ENCODE measurements at regions not wholly inside any gene's neighbourhood (a gene's known extent, or its start where the extent isn't known, plus 50 kb on each side); places are given as distances from the start of the nearest gene placed in this dataset.

- TF ChIP-seq GLIS3 (CRISPR knock-in tag; IDR thresholded peaks at IDR 0.05) (no peak), CSDC2 (CRISPR knock-in tag; IDR thresholded peaks at IDR 0.05) (no peak), ISL1 (CRISPR knock-in tag; IDR thresholded peaks at IDR 0.05) (no peak), POU6F1 (CRISPR knock-in tag; IDR thresholded peaks at IDR 0.05; ENCODE audit: borderline replicate concordance, low read depth) (no peak)
- ATAC-seq: no peak
These were observed 500.7 kb downstream of the METTL4 start for GRCh38 chr18:2070631-2071030.

- no peak for ATAC-seq
- TF ChIP-seq ZNF70 (CRISPR knock-in tag; IDR thresholded peaks at IDR 0.05) (no peak), SNAI2 (CRISPR knock-in tag; IDR thresholded peaks at IDR 0.05) (no peak), CSDC2 (CRISPR knock-in tag; IDR thresholded peaks at IDR 0.05) (no peak)
- TF ChIP-seq, protein P1, sequence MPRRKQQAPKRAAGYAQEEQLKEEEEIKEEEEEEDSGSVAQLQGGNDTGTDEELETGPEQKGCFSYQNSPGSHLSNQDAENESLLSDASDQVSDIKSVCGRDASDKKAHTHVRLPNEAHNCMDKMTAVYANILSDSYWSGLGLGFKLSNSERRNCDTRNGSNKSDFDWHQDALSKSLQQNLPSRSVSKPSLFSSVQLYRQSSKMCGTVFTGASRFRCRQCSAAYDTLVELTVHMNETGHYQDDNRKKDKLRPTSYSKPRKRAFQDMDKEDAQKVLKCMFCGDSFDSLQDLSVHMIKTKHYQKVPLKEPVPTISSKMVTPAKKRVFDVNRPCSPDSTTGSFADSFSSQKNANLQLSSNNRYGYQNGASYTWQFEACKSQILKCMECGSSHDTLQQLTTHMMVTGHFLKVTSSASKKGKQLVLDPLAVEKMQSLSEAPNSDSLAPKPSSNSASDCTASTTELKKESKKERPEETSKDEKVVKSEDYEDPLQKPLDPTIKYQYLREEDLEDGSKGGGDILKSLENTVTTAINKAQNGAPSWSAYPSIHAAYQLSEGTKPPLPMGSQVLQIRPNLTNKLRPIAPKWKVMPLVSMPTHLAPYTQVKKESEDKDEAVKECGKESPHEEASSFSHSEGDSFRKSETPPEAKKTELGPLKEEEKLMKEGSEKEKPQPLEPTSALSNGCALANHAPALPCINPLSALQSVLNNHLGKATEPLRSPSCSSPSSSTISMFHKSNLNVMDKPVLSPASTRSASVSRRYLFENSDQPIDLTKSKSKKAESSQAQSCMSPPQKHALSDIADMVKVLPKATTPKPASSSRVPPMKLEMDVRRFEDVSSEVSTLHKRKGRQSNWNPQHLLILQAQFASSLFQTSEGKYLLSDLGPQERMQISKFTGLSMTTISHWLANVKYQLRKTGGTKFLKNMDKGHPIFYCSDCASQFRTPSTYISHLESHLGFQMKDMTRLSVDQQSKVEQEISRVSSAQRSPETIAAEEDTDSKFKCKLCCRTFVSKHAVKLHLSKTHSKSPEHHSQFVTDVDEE (CRISPR knock-in tag; IDR thresholded peaks at IDR 0.05): no peak
These were observed 495.8 kb downstream of the METTL4 start for GRCh38 chr18:2075499-2075898.

DNA sequence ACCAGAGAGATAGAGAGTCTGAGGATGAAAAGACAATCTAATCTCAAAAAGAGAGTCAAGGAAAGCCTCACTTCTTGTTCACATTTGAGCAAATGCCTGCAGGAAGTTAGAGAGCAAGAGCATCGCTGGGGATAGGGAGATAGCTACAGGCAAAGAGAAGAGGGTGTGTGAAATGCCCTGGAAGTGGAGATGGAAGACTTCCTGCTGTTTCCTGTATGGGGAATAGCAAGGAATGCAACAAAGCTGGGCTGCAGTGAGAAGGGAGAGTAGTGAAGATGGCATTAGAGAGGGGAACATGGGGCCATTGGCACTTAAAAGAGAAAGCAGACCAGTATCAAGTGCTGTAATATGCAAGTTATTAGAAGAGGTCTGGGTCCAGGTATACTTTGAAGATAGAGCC is 488.6 kb downstream of the METTL4 start:
- TF ChIP-seq CSDC2 (CRISPR knock-in tag; IDR thresholded peaks at IDR 0.05): no peak
- TF ChIP-seq PPARA (CRISPR knock-in tag; IDR thresholded peaks at IDR 0.05; ENCODE audit: borderline replicate concordance): no peak
- TF ChIP-seq BACH2 (CRISPR knock-in tag; IDR thresholded peaks at IDR 0.05; ENCODE audit: borderline replicate concordance): no peak
- TF ChIP-seq ZC3H10 (CRISPR knock-in tag; IDR thresholded peaks at IDR 0.05): no peak
- no peak for TF ChIP-seq RARB (CRISPR knock-in tag; IDR thresholded peaks at IDR 0.05)
- TF ChIP-seq SNAI2 (CRISPR knock-in tag; IDR thresholded peaks at IDR 0.05): no peak
- TF ChIP-seq, protein P2, sequence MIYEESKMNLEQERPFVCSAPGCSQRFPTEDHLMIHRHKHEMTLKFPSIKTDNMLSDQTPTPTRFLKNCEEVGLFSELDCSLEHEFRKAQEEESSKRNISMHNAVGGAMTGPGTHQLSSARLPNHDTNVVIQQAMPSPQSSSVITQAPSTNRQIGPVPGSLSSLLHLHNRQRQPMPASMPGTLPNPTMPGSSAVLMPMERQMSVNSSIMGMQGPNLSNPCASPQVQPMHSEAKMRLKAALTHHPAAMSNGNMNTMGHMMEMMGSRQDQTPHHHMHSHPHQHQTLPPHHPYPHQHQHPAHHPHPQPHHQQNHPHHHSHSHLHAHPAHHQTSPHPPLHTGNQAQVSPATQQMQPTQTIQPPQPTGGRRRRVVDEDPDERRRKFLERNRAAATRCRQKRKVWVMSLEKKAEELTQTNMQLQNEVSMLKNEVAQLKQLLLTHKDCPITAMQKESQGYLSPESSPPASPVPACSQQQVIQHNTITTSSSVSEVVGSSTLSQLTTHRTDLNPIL (CRISPR knock-in tag; IDR thresholded peaks at IDR 0.05; ENCODE audit: low read depth): no peak
- no peak for TF ChIP-seq ZNF70 (CRISPR knock-in tag; IDR thresholded peaks at IDR 0.05)
- no peak for TF ChIP-seq ESRRG (CRISPR knock-in tag; IDR thresholded peaks at IDR 0.05)
- TF ChIP-seq TCF4 (CRISPR knock-in tag; IDR thresholded peaks at IDR 0.05; ENCODE audit: borderline replicate concordance): no peak
- TF ChIP-seq, protein P1 (CRISPR knock-in tag; IDR thresholded peaks at IDR 0.05): no peak
- TF ChIP-seq POU6F1 (CRISPR knock-in tag; IDR thresholded peaks at IDR 0.05; ENCODE audit: borderline replicate concordance, low read depth): no peak
- no peak for TF ChIP-seq ARNTL (CRISPR knock-in tag; IDR thresholded peaks at IDR 0.05; ENCODE audit: borderline replicate concordance, low read depth)
- no peak for ATAC-seq

DNA sequence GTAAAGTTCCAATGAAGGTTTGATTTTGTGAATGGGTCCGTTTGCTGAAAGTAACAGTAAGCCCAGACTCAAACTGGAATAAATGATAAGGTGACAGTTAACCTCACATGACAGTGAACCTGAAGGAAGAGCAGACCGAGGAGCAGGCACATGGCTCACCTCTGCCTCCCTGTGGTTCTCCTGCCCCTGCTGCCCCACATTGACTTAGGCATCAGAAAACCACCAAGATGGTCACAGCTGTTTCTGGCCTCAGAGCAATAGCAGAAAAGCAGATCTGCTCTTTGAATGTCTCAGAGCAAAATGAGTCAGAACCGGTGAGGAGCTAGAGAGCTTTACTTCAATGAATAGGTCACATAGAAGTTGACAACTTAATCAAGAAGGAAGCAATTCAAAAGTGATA is 487.6 kb downstream of the METTL4 start:
- ATAC-seq: no peak
- TF ChIP-seq ZNF8 (CRISPR knock-in tag; IDR thresholded peaks at IDR 0.05) (no peak), PATZ1 (CRISPR knock-in tag; IDR thresholded peaks at IDR 0.05; ENCODE audit: borderline replicate concordance) (no peak), SNAI2 (CRISPR knock-in tag; IDR thresholded peaks at IDR 0.05) (no peak), ZFP30 (CRISPR knock-in tag; IDR thresholded peaks at IDR 0.05) (no peak)
- TF ChIP-seq, protein P1 (CRISPR knock-in tag; IDR thresholded peaks at IDR 0.05): no peak
- TF ChIP-seq, protein P2 (CRISPR knock-in tag; IDR thresholded peaks at IDR 0.05; ENCODE audit: low read depth): no peak

Data from SK-N-SH treated with all-trans-retinoic acid at 6 μM for 48 hours (cell line).